ENCODE measurements at regions not wholly inside any gene's neighbourhood (a gene's known extent, or its start where the extent isn't known, plus 50 kb on each side); places are given as distances from the start of the nearest gene placed in this dataset.

- TF ChIP-seq, protein P1, sequence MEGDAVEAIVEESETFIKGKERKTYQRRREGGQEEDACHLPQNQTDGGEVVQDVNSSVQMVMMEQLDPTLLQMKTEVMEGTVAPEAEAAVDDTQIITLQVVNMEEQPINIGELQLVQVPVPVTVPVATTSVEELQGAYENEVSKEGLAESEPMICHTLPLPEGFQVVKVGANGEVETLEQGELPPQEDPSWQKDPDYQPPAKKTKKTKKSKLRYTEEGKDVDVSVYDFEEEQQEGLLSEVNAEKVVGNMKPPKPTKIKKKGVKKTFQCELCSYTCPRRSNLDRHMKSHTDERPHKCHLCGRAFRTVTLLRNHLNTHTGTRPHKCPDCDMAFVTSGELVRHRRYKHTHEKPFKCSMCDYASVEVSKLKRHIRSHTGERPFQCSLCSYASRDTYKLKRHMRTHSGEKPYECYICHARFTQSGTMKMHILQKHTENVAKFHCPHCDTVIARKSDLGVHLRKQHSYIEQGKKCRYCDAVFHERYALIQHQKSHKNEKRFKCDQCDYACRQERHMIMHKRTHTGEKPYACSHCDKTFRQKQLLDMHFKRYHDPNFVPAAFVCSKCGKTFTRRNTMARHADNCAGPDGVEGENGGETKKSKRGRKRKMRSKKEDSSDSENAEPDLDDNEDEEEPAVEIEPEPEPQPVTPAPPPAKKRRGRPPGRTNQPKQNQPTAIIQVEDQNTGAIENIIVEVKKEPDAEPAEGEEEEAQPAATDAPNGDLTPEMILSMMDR (IDR thresholded peaks at IDR 0.05): no peak
- intact Hi-C loops (cut with DNase I): no loop called here
- H3K9me3 ChIP-seq: peaks cover 0 to 10% of the 10 kb centered on the region in 2 donors
- no peaks in the 10 kb centered on the region for H3K36me3 ChIP-seq
- H3K27me3 ChIP-seq: no peaks in the 10 kb centered on the region
- H3K27ac ChIP-seq: no peak overlapping the region
- no peaks in the 10 kb centered on the region for H3K4me1 ChIP-seq
- DNase-seq (no peak), ATAC-seq (no peak)
- H3K4me3 ChIP-seq: no peak overlapping the region
Measured at GRCh38 chr2:144854596-144854995, 334.7 kb upstream of the ZEB2 start.

- Histone ChIP-seq H3K36me3 (no peaks in the 10 kb centered on the region), H3K4me3 (no peak overlapping the region), H3K4me1 (no peaks in the 10 kb centered on the region), H3K27me3 (no peaks in the 10 kb centered on the region), H3K27ac (no peak overlapping the region), H3K9me3 (peaks cover 0 to 4% of the 10 kb centered on the region in 2 donors)
- TF ChIP-seq, protein P1 (IDR thresholded peaks at IDR 0.05): no peak
- ATAC-seq (no peak), DNase-seq (no peak)
- intact Hi-C loops (cut with DNase I): no loop called here
Measured at GRCh38 chr2:144849612-144850011, 329.7 kb upstream of the ZEB2 start.

DNA sequence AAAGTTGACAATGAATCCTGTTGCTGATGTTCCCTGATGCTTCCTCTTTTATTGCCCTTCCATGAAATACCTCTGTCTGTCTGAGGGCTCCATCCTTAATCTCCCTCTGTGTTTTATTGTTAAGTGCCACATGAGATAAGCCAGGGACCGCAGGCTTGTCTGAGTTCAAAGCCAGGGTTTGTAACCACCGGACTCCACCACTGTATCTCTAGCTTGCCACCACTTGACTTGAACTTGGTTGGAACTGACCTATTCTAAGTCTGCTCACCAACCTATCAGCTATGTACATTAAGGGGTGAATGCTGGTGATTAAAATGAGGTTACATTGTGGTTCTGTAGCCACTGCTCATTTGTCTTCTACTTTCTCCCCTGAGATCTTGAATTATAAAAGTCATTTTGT, 328.5 kb upstream of the ZEB2 start:
- TF ChIP-seq, protein P1 (IDR thresholded peaks at IDR 0.05): no peak
- Histone ChIP-seq H3K27me3 (no peaks in the 10 kb centered on the region), H3K4me1 (no peaks in the 10 kb centered on the region), H3K4me3 (no peak overlapping the region), H3K36me3 (no peaks in the 10 kb centered on the region), H3K9me3 (no peaks in the 10 kb centered on the region), H3K27ac (no peak overlapping the region)
- DNase-seq (no peak), ATAC-seq (no peak)
- intact Hi-C loops (cut with DNase I): no loop called here

DNA sequence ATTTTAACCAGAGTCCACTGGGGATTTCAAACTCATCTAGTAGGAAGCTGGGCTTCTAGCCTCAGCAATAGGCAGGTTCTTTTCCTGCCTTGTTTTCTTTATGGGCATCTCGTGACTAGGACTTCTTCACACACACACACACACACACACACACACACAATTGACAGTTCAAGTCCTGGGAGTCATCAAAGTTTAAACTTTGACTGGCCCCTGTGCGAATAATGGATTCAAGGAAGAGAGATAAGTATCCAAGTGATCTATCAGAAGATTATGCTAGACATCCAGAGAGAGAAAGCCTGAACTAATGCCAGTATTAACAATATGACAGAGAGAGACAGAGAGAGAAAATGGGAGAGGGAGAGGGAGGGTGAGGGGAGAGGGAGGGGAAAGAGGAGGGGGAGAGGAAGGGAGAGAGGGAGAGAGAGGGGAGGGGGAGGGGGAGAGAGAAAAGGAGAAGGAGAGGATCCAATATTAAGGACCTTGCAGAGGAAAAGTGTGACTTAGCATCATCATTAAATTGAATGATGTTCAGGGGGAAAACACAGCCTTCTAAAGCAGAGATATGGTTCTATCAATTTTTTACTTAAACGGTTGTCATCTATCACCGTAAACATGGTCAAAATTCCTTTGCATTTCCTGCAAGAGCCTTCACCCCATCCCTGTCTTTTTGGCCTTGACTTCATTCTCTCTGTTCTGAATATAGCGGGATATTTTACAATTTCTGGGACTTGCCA, 327.6 kb upstream of the ZEB2 start:
- no peak overlapping the region for H3K4me3 ChIP-seq
- ATAC-seq: no peak
- no peak overlapping the region for H3K27ac ChIP-seq
- intact Hi-C loops (cut with DNase I): no loop called here
- H3K36me3 ChIP-seq: no peaks in the 10 kb centered on the region
- no peaks in the 10 kb centered on the region for H3K27me3 ChIP-seq
- no peak for DNase-seq
- no peaks in the 10 kb centered on the region for H3K4me1 ChIP-seq
- H3K9me3 ChIP-seq: no peaks in the 10 kb centered on the region
- TF ChIP-seq, protein P1 (IDR thresholded peaks at IDR 0.05): no peak

GRCh38 chr2:144836635-144837350, 316.9 kb upstream of the ZEB2 start:
- intact Hi-C loops (cut with DNase I): no loop called here
- no peak overlapping the region for H3K27ac ChIP-seq
- peaks cover 0 to 7% of the 10 kb centered on the region in 2 donors for H3K4me1 ChIP-seq
- no peaks in the 10 kb centered on the region for H3K36me3 ChIP-seq
- no peaks in the 10 kb centered on the region for H3K9me3 ChIP-seq
- TF ChIP-seq, protein P1 (IDR thresholded peaks at IDR 0.05): no peak
- no peaks in the 10 kb centered on the region for H3K27me3 ChIP-seq
- ATAC-seq (no peak), DNase-seq (no peak)
- H3K4me3 ChIP-seq: no peak overlapping the region

Measured in left lung (tissue), 4 donors.